PFSK-1 (cell line): ENCODE measurements at regions not wholly inside any gene's neighbourhood (a gene's known extent, or its start where the extent isn't known, plus 50 kb on each side); places are given as distances from the start of the nearest gene placed in this dataset.

ENCODE experiments used
- FOXP2 ChIP-seq: optimal IDR thresholded peaks from 2 replicates; pipeline ENCODE3; 2011; ENCODE audit warnings: borderline replicate concordance, control low read depth, inconsistent platforms; ENCODE audit not compliant: insufficient read depth; ENCODE audit errors: extremely low read length, extremely low read depth
- POLR2AphosphoS5 ChIP-seq: IDR thresholded peaks from 2 replicates; pipeline ENCODE4 v1.6.1; 2012; ENCODE audit warnings: low read depth, mild to moderate bottlenecking, control low read depth, low read length, moderate library complexity
- SIN3A ChIP-seq: IDR thresholded peaks from 2 replicates; pipeline ENCODE4 v1.6.1; 2012; ENCODE audit warnings: mild to moderate bottlenecking, low read length, moderate library complexity, borderline replicate concordance; ENCODE audit not compliant: insufficient read depth
- TAF1 ChIP-seq: IDR thresholded peaks from 2 replicates; pipeline ENCODE4 v1.6.1; 2012; ENCODE audit warnings: low read length, control low read depth, borderline replicate concordance; ENCODE audit not compliant: insufficient read depth
- TF ChIP-seq, protein P1 (sequence below), 2 experiments: IDR thresholded peaks; 2 replicates each; pipeline versions ENCODE4 v1.6.1 to v1.8.0; 2011 to 2012; ENCODE audit warnings: low read depth in 2 of 2, low read length in 2 of 2, control low read depth in 1 of 2, inconsistent platforms in 1 of 2, mild to moderate bottlenecking in 1 of 2, moderate library complexity in 1 of 2; ENCODE audit not compliant: insufficient read depth in 1 of 2

DNA sequence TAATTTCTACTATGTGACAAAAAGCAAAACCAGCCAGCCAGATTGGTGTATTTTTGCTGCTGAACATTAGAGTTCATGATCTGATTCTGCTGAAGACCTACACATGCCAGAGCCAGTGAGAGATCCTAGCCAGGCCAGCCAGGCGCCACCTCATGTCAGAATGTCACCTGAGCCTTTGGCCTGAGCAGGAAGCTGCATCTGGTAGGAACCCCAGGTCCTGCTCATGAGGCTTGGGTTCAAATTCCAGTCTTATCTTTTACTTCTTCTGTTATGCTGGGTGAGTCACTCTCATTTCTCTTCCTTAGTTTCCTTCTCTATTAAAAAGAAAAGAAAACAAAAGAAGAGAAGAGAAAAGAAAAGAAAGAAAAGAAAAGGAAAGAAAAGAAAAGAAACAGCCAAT lies 585.1 kb upstream of the CDH5 start:
- no peak for TF ChIP-seq SIN3A
- TF ChIP-seq TAF1 = no peak
- TF ChIP-seq FOXP2 = no peak

DNA sequence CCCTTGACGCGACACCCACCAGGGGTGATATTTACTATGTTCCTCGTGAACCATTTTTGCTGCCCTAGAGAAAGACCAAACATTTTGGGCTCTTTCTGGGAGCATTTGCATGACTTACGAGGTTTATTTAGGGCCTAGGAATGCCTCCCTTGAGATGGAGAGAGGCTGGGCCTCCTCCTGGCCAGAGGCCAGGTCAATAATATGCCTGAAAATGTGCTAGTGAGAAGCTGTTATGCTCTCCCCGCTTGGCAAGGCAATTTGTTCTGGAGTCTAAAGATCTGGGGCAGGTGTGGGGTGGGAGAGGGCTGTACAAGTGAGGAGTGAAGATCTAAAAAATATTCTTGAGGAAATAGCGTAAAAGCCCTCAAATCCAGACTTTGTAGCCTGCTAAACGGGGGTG lies 587.3 kb upstream of the CDH5 start:
- TF ChIP-seq TAF1 (no peak), SIN3A (no peak), FOXP2 (no peak), POLR2AphosphoS5 (no peak)
- TF ChIP-seq, protein P1, sequence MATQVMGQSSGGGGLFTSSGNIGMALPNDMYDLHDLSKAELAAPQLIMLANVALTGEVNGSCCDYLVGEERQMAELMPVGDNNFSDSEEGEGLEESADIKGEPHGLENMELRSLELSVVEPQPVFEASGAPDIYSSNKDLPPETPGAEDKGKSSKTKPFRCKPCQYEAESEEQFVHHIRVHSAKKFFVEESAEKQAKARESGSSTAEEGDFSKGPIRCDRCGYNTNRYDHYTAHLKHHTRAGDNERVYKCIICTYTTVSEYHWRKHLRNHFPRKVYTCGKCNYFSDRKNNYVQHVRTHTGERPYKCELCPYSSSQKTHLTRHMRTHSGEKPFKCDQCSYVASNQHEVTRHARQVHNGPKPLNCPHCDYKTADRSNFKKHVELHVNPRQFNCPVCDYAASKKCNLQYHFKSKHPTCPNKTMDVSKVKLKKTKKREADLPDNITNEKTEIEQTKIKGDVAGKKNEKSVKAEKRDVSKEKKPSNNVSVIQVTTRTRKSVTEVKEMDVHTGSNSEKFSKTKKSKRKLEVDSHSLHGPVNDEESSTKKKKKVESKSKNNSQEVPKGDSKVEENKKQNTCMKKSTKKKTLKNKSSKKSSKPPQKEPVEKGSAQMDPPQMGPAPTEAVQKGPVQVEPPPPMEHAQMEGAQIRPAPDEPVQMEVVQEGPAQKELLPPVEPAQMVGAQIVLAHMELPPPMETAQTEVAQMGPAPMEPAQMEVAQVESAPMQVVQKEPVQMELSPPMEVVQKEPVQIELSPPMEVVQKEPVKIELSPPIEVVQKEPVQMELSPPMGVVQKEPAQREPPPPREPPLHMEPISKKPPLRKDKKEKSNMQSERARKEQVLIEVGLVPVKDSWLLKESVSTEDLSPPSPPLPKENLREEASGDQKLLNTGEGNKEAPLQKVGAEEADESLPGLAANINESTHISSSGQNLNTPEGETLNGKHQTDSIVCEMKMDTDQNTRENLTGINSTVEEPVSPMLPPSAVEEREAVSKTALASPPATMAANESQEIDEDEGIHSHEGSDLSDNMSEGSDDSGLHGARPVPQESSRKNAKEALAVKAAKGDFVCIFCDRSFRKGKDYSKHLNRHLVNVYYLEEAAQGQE (IDR thresholded peaks at IDR 0.05; ENCODE audit: insufficient read depth in 1 of 2, low read depth in 2 of 2, low read length in 2 of 2) = no peak

DNA sequence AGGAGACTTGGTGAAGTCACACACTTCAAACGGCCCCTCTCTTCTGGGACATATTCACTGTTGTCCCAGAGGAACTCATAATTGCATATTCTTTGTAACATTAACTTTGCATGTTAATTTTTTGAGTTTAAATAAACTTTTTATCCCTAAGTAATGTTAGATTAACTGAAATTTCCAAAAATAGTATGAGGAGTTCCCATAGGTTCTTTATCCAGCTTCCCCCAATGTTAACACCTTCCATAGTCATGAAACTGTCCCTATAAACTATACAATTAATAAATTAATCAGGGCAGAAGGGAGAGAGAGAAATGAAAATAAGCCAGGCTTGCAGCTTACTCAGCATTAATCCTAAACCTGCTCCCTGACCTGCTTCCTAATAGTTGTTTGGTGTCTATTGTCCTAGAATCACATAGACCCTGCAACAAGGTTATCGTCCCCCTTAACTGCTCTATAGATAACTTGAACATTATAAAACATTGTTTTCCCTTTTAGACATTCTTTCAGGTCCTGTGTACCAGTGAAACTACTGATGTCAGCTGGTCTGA lies 589.8 kb upstream of the CDH5 start:
- no peak for TF ChIP-seq TAF1
- no peak for TF ChIP-seq FOXP2
- no peak for TF ChIP-seq POLR2AphosphoS5
- no peak for TF ChIP-seq SIN3A

DNA sequence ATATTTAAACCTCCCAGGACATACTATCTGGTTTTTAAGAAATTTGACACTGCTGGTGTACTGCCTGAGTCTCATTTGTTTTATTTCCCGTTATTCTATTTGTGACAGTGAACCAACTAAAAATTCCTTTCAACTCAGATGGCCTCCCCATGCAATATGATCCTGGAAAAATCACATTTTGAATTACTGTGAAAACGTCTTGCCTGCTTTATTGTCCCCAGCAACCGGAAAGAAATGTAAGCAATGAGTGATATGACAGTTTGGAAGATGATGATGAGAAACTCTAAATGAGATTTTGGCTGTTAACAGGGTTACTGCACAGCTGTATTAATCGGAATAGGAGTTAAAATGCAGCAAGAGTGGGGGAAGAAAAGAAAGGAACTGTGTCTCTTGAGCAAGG lies 590.7 kb upstream of the CDH5 start:
- no peak for TF ChIP-seq SIN3A
- TF ChIP-seq FOXP2 = no peak
- no peak for TF ChIP-seq POLR2AphosphoS5
- TF ChIP-seq, protein P1 (IDR thresholded peaks at IDR 0.05; ENCODE audit: insufficient read depth in 1 of 2, low read depth in 2 of 2, low read length in 2 of 2) = no peak
- TF ChIP-seq TAF1 = no peak

DNA sequence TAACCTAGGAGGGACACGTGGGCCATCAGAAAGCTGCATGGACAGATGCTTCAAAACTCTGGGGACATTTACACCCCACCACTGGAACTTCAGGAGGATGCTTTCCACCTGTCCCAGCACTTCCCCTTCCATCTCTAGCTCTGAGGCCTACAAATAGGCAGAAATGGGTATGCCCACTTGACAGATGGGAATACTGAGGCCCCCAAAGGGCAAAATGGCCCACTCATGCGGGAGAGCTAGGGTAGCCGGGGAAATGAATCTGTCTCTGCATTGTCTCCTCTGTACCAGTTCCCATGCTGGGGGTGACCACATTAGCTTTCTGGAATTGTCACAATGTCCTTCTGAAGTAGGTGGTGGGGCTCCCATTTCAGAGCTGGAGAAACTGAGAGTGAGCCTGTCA lies 592.1 kb upstream of the CDH5 start:
- no peak for TF ChIP-seq SIN3A
- TF ChIP-seq, protein P1 (IDR thresholded peaks at IDR 0.05; ENCODE audit: insufficient read depth in 1 of 2, low read depth in 2 of 2, low read length in 2 of 2) = no peak
- TF ChIP-seq FOXP2 = no peak
- TF ChIP-seq TAF1 = no peak
- no peak for TF ChIP-seq POLR2AphosphoS5

DNA sequence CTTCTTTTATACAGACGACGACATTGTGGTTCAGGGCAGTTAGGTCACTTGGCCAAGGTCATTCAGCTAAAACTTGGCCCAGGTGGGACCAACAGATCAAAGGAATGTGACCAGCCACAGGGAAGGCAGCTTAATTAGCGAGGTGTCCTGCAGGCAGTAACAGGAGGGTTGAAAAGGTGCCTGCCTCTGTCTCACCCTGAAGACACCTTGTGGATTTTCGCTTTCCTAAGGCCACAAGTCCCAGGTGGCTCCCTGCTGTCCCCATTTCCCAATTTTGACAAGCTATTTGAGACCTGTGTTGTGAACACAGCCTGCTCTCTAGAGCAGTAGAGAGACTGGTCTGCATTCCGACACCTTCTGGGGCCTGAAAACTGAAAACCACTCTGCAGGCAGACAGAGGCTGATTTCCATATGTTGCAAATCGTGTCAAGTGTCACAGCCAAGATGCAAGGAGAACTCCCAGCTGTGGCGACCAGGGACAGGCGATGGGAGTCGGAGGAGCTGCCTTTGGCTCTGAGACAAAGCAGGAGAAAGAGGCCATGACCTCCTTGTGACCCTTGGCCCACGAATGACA lies 593.1 kb upstream of the CDH5 start:
- TF ChIP-seq POLR2AphosphoS5 (no peak), TAF1 (no peak), SIN3A (no peak), FOXP2 (no peak)
- TF ChIP-seq, protein P1 (IDR thresholded peaks at IDR 0.05; ENCODE audit: insufficient read depth in 1 of 2, low read depth in 2 of 2, low read length in 2 of 2) = no peak
